Mesenchymal stem cell (in vitro differentiated cells and primary cell): ENCODE measurements at regions not wholly inside any gene's neighbourhood (a gene's known extent, or its start where the extent isn't known, plus 50 kb on each side); places are given as distances from the start of the nearest gene placed in this dataset.

Experiments used
- DNase-seq: peaks from one replicate; pipeline ENCODE4 v3.0.0-alpha.2; 2013
- H2AFZ ChIP-seq: one replicate; pipeline ENCODE4 v1.6.1; 2013; ENCODE audit warnings: low read depth, mild to moderate bottlenecking, control low read depth, inconsistent platforms, low read length, moderate library complexity
- H2AK5ac ChIP-seq: 2 replicates; pipeline ENCODE4 v1.6.1; 2013; ENCODE audit warnings: low read length, moderate library complexity, mild to moderate bottlenecking, inconsistent platforms; ENCODE audit not compliant: severe bottlenecking
- H2BK120ac ChIP-seq: one replicate; pipeline ENCODE4 v1.6.1; 2013; ENCODE audit warnings: low read depth, mild to moderate bottlenecking, inconsistent platforms, low read length, moderate library complexity
- H2BK12ac ChIP-seq, 2 experiments: one replicate each; pipeline ENCODE4 v1.6.1; 2013; ENCODE audit warnings: inconsistent platforms in 2 of 2, low read length in 2 of 2, mild to moderate bottlenecking in 2 of 2, moderate library complexity in 2 of 2, control low read depth in 1 of 2
- H2BK15ac ChIP-seq: one replicate; pipeline ENCODE4 v1.6.1; 2013; ENCODE audit warnings: mild to moderate bottlenecking, low read depth, inconsistent platforms; ENCODE audit not compliant: poor library complexity, severe bottlenecking
- H2BK5ac ChIP-seq: 2 replicates; pipeline ENCODE4 v1.6.1; 2013; ENCODE audit warnings: low read depth, mild to moderate bottlenecking, low read length, control low read depth, inconsistent platforms; ENCODE audit not compliant: poor library complexity, severe bottlenecking
- H3K14ac ChIP-seq, 2 experiments: one replicate each; pipeline ENCODE4 v1.6.1; 2013; ENCODE audit warnings: inconsistent platforms in 2 of 2, low read length in 2 of 2, control low read depth in 1 of 2, mild to moderate bottlenecking in 1 of 2, moderate library complexity in 1 of 2
- H3K18ac ChIP-seq, 2 experiments: one replicate each; pipeline ENCODE4 v1.6.1; 2013; ENCODE audit warnings: inconsistent platforms in 2 of 2, low read length in 2 of 2, control low read depth in 1 of 2, low read depth in 1 of 2, mild to moderate bottlenecking in 1 of 2
- H3K23ac ChIP-seq, 2 experiments: one replicate each; pipeline ENCODE4 v1.6.1; 2013; ENCODE audit warnings: inconsistent platforms in 2 of 2, low read length in 2 of 2, mild to moderate bottlenecking in 2 of 2, moderate library complexity in 2 of 2, control low read depth in 1 of 2
- H3K27ac ChIP-seq: 2 replicates; pipeline ENCODE4 v1.5.1; 2013; ENCODE audit warnings: mild to moderate bottlenecking, moderate library complexity, low read length, control low read depth, inconsistent platforms; ENCODE audit not compliant: poor library complexity, severe bottlenecking
- H3K27me3 ChIP-seq, 2 experiments: 2 replicates each; pipeline versions ENCODE4 v1.6.1 to v1.7.0; 2013; ENCODE audit warnings: low read length in 2 of 2, mild to moderate bottlenecking in 2 of 2, moderate library complexity in 2 of 2, control low read depth in 1 of 2, inconsistent platforms in 1 of 2; ENCODE audit not compliant: control insufficient read depth in 1 of 2, insufficient read depth in 1 of 2
- H3K36me3 ChIP-seq, 2 experiments: 2 replicates each; pipeline versions ENCODE4 v1.6.1 to v1.7.0; 2013; ENCODE audit warnings: low read length in 2 of 2, control low read depth in 1 of 2, inconsistent platforms in 1 of 2, low read depth in 1 of 2, mild to moderate bottlenecking in 1 of 2; ENCODE audit not compliant: insufficient read depth in 2 of 2, control insufficient read depth in 1 of 2
- H3K4ac ChIP-seq, 2 experiments: one replicate each; pipeline ENCODE4 v1.6.1; 2013; ENCODE audit warnings: inconsistent platforms in 2 of 2, low read length in 2 of 2, mild to moderate bottlenecking in 2 of 2, moderate library complexity in 2 of 2, control low read depth in 1 of 2, low read depth in 1 of 2
- H3K4me1 ChIP-seq: 2 replicates; pipeline ENCODE4 v1.6.1; 2013; ENCODE audit warnings: low read depth, low read length, control low read depth; ENCODE audit not compliant: control insufficient read depth, insufficient read depth
- H3K4me2 ChIP-seq: 2 replicates; pipeline ENCODE4 v1.6.1; 2013; ENCODE audit warnings: low read length, mild to moderate bottlenecking, inconsistent platforms; ENCODE audit not compliant: poor library complexity, severe bottlenecking
- H3K4me3 ChIP-seq, 2 experiments: 2 replicates each; pipeline versions ENCODE4 v1.5.1 to v1.7.0; 2013; ENCODE audit warnings: low read length in 2 of 2, mild to moderate bottlenecking in 2 of 2, control low read depth in 1 of 2, low read depth in 1 of 2; ENCODE audit not compliant: insufficient read depth in 1 of 2
- H3K79me1 ChIP-seq: replicated peaks from 2 replicates; pipeline ENCODE4 v1.6.1; 2013; ENCODE audit warnings: mild to moderate bottlenecking, control low read depth, low read length, inconsistent platforms; ENCODE audit not compliant: poor library complexity, severe bottlenecking
- H3K9ac ChIP-seq: 2 replicates; pipeline ENCODE4 v1.7.0; 2013; ENCODE audit warnings: mild to moderate bottlenecking, low read length, moderate library complexity
- H3K9me3 ChIP-seq: 2 replicates; pipeline ENCODE4 v1.7.0; 2013; ENCODE audit warnings: mild to moderate bottlenecking, low read length; ENCODE audit not compliant: control insufficient read depth
- H4K8ac ChIP-seq: one replicate; pipeline ENCODE4 v1.6.1; 2013; ENCODE audit warnings: inconsistent platforms, mild to moderate bottlenecking, low read length, moderate library complexity
- H4K91ac ChIP-seq: one replicate; pipeline ENCODE4 v1.6.1; 2013; ENCODE audit warnings: mild to moderate bottlenecking, low read length, inconsistent platforms
- WGBS: methylation state at CpG from one replicate; pipeline ENCODE4 v1.1.7; 2013; ENCODE audit warnings: mixed read lengths; 5-methylcytosine and 5-hydroxymethylcytosine counted together

DNA sequence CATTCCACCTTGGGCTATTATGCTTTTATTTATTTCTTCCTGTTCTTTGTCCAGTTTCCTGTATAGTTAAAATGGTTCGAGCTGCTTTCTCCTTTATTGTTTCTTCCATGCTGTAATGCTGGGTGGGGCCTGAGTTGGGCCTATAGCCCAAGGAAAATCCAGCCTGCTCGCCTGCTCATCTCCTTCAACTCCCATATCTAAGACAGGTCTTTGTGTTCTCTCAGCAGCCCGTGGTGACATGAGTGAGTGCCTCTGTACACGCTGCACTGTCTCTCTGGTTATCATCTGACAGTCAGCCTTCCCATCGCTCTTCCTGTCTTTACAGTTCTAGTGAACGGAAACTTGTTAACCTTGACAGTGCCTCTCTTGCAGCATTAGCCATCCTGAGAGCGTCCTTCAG lies 221.9 kb upstream of the SLC10A2 start:
- H2AK5ac ChIP-seq: no peak overlapping the region
- no peak overlapping the region for H2BK120ac ChIP-seq
- H3K18ac ChIP-seq: no peak overlapping the region
- H3K4me3 ChIP-seq: no peak overlapping the region
- no peaks in the 10 kb centered on the region for H3K27me3 ChIP-seq
- no peak overlapping the region for H2BK5ac ChIP-seq
- H3K14ac ChIP-seq: no peak overlapping the region
- no peak overlapping the region for H2BK12ac ChIP-seq
- no peak overlapping the region for H3K27ac ChIP-seq
- H3K36me3 ChIP-seq: no peaks in the 10 kb centered on the region
- H2BK15ac ChIP-seq: no peak overlapping the region
- H3K23ac ChIP-seq: no peak overlapping the region
- no peak for DNase-seq
- no peaks in the 10 kb centered on the region for H3K4me1 ChIP-seq
- WGBS: 52% methylated on average over 7 of the region's 7 CpGs
- H3K4ac ChIP-seq: no peak overlapping the region
- H3K9ac ChIP-seq: no peak overlapping the region
- H2AFZ ChIP-seq: no peak overlapping the region
- no peak overlapping the region for H3K4me2 ChIP-seq
- no peak overlapping the region for H4K91ac ChIP-seq
- H3K9me3 ChIP-seq: no peaks in the 10 kb centered on the region
- H3K79me1 ChIP-seq: no peaks in the 10 kb centered on the region
- H4K8ac ChIP-seq: no peak overlapping the region

DNA sequence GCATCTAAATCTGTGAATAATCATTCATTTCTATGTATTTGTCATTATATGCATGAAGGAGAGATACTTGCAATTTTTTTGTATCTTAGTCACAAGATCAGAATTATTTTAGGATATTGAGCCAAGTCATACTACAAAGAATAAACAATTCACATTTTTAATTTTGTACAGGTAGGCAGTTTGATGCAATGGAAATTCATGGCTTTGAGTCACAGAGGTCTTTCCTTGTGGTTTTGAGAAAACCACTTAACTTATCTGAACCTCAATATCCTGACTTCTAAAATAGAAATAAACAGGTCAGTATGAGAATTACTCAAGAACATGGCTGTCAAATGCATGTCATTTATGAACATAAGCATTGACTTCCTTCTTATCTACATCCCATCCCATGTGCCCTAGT lies 221.4 kb upstream of the SLC10A2 start:
- Histone ChIP-seq H3K9me3 (no peaks in the 10 kb centered on the region), H3K27ac (no peak overlapping the region), H3K18ac (no peak overlapping the region), H3K27me3 (no peaks in the 10 kb centered on the region), H2AFZ (no peak overlapping the region), H4K8ac (no peak overlapping the region), H3K4me3 (no peak overlapping the region), H2BK120ac (no peak overlapping the region), H2BK5ac (no peak overlapping the region), H2AK5ac (no peak overlapping the region), H3K9ac (no peak overlapping the region), H3K4me1 (no peaks in the 10 kb centered on the region), H3K4me2 (no peak overlapping the region), H4K91ac (no peak overlapping the region), H2BK12ac (no peak overlapping the region), H3K14ac (no peak overlapping the region), H3K4ac (no peak overlapping the region), H2BK15ac (no peak overlapping the region), H3K79me1 (no peaks in the 10 kb centered on the region), H3K36me3 (no peaks in the 10 kb centered on the region), H3K23ac (no peak overlapping the region)
- DNase-seq: no peak

DNA sequence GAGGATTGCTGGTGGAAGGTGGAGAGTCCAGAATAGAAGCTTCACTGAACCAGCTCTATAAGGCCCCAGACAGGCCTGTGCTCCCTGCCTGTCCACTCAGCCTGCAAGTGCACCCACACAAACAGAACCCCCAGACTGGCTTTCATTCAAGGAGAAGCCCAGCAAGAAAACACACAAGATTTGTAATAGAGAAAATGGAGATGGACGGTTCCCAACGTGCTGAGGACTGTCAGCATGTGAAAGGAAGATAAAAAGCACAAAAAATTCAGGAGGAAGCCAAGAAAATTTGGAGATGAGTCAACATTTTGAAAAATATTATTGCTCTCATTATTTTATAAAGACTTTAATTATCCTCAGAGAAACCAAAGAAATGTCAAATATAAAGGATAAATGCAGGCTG lies 218.2 kb upstream of the SLC10A2 start:
- Histone ChIP-seq H3K18ac (no peak overlapping the region), H3K9ac (no peak overlapping the region), H2AK5ac (no peak overlapping the region), H3K27ac (no peak overlapping the region), H3K79me1 (no peaks in the 10 kb centered on the region), H3K23ac (no peak overlapping the region), H3K27me3 (no peaks in the 10 kb centered on the region), H3K4me1 (peaks cover 2% of the 10 kb centered on the region), H3K36me3 (no peaks in the 10 kb centered on the region), H2BK5ac (no peak overlapping the region), H4K91ac (no peak overlapping the region), H3K14ac (no peak overlapping the region), H3K4me2 (no peak overlapping the region), H2BK120ac (no peak overlapping the region), H3K9me3 (no peaks in the 10 kb centered on the region), H2BK12ac (no peak overlapping the region), H4K8ac (no peak overlapping the region), H3K4me3 (no peak overlapping the region), H2BK15ac (no peak overlapping the region), H3K4ac (no peak overlapping the region), H2AFZ (no peak overlapping the region)
- 100% methylated on average over 2 of the region's 2 CpGs for WGBS
- DNase-seq: no peak

DNA sequence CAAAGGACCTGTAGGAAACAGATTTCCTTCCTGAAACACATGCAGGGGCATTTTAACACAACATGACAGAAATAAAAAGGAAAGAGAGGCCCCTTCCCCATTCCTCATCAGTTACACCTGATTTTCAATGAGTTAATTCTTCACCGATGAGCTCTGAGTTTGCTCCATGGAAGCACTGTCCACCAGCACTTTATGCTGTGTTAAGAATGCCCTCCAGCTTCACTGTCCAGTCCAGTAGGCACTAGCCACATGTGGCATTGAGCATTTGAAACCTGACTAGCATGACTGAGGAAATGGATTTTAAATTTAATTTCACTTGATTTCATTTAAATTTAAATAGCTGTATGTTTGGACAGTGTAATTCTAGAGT lies 217.2 kb upstream of the SLC10A2 start:
- H3K4me2 ChIP-seq: peak overlapping the region; percentile 38
- H3K23ac ChIP-seq: no peak overlapping the region
- no peaks in the 10 kb centered on the region for H3K27me3 ChIP-seq
- no peak overlapping the region for H2AFZ ChIP-seq
- H4K8ac ChIP-seq: no peak overlapping the region
- no peak overlapping the region for H2BK12ac ChIP-seq
- no peak overlapping the region for H3K9ac ChIP-seq
- H2BK5ac ChIP-seq: no peak overlapping the region
- 100% methylated on average over 1 of the region's 1 CpG for WGBS
- no peaks in the 10 kb centered on the region for H3K9me3 ChIP-seq
- no peak overlapping the region for H3K18ac ChIP-seq
- H3K4me3 ChIP-seq: no peak overlapping the region
- no peak overlapping the region for H4K91ac ChIP-seq
- H3K36me3 ChIP-seq: no peaks in the 10 kb centered on the region
- H2BK120ac ChIP-seq: no peak overlapping the region
- peaks cover 2% of the 10 kb centered on the region for H3K4me1 ChIP-seq
- no peak overlapping the region for H3K14ac ChIP-seq
- H3K79me1 ChIP-seq: no peaks in the 10 kb centered on the region
- no peak overlapping the region for H3K27ac ChIP-seq
- no peak overlapping the region for H2BK15ac ChIP-seq
- no peak overlapping the region for H3K4ac ChIP-seq
- DNase-seq: no peak
- H2AK5ac ChIP-seq: no peak overlapping the region
